GM21786 (cell line): ENCODE measurements at regions not wholly inside any gene's neighbourhood (a gene's known extent, or its start where the extent isn't known, plus 50 kb on each side); places are given as distances from the start of the nearest gene placed in this dataset.
"Not testable (repeated sequence)": the region's sequence is repeated elsewhere in the genome, so short reads cannot be mapped to it uniquely, and the experiment has no call there.

Experiments
- ATAC-seq: cut with Tn5 transposase; IDR thresholded peaks from one replicate; pipeline ENCODE4 v1.9.1; 2021; ENCODE audit not compliant: unreplicated experiment

GRCh38 chr2:155600296-155600695 is 732.2 kb downstream of the NR4A2 start:
- no peak for ATAC-seq

GRCh38 chr2:155599834-155600233 is 732.7 kb downstream of the NR4A2 start:
- no peak for ATAC-seq

GRCh38 chr2:155583674-155584195 is 748.8 kb downstream of the NR4A2 start:
- ATAC-seq = no peak

- peak; percentile 52 for ATAC-seq
Observed at GRCh38 chr2:155574941-155575340, 757.6 kb downstream of the NR4A2 start.

- no peak for ATAC-seq
Observed at GRCh38 chr2:155547571-155547970, 785.0 kb downstream of the NR4A2 start.

GRCh38 chr2:155546721-155547555 is 785.6 kb downstream of the NR4A2 start:
- ATAC-seq = no peak

GRCh38 chr2:155539028-155539427 is 793.5 kb downstream of the NR4A2 start:
- not testable (repeated sequence) for ATAC-seq

- ATAC-seq = no peak
Observed at GRCh38 chr2:155528034-155528433, 804.5 kb downstream of the NR4A2 start.

- no peak for ATAC-seq
Observed at GRCh38 chr2:155525199-155525598, 807.3 kb downstream of the NR4A2 start.

- ATAC-seq = no peak
Observed at GRCh38 chr2:155519529-155520130, 812.9 kb downstream of the NR4A2 start.

- ATAC-seq = no peak
Observed at GRCh38 chr2:155518094-155518493, 814.4 kb downstream of the NR4A2 start.

- ATAC-seq = no peak
Observed at GRCh38 chr2:155517362-155517761, 815.2 kb downstream of the NR4A2 start.

- no peak for ATAC-seq
Observed at GRCh38 chr2:155513248-155513647, 814.8 kb downstream of the KCNJ3 start.

GRCh38 chr2:155502766-155503165 is 804.3 kb downstream of the KCNJ3 start:
- ATAC-seq = no peak

GRCh38 chr2:155498106-155498505 is 799.6 kb downstream of the KCNJ3 start:
- ATAC-seq = no peak

- ATAC-seq = no peak
Observed at GRCh38 chr2:155494744-155495143, 796.2 kb downstream of the KCNJ3 start.

- no peak for ATAC-seq
Observed at GRCh38 chr2:155485141-155485842, 786.8 kb downstream of the KCNJ3 start.

- ATAC-seq = no peak
Observed at GRCh38 chr2:155481141-155481540, 782.6 kb downstream of the KCNJ3 start.

GRCh38 chr2:155472018-155472417 is 773.5 kb downstream of the KCNJ3 start:
- not testable (repeated sequence) for ATAC-seq

GRCh38 chr2:155456222-155456621 is 757.7 kb downstream of the KCNJ3 start:
- no peak for ATAC-seq

GRCh38 chr2:155442755-155443372 is 744.4 kb downstream of the KCNJ3 start:
- no peak for ATAC-seq
